IMR-90 (cell line): ENCODE measurements at regions not wholly inside any gene's neighbourhood (a gene's known extent, or its start where the extent isn't known, plus 50 kb on each side); places are given as distances from the start of the nearest gene placed in this dataset.

ENCODE experiments used
- ATAC-seq: fragments of 200-7000 bp; cut with Tn5 transposase; 2 replicates; pipeline ENCODE4 v1.9.1; 2020; ENCODE audit warnings: low read depth, mild to moderate bottlenecking, moderate library complexity
- BruUV-seq: library from RNA; stranded (reverse); fragments of 400-500 nt; replicated peaks from 2 replicates; lab custom pipeline; 2021; lab: Mats Ljungman, UMichigan
- CTCF ChIA-PET: fragments of 300-600 bp; formaldehyde crosslinking; extraction: SDS; loops from one replicate; lab custom pipeline; 2021; ENCODE audit warnings: antibody characterized with exemption; lab: Yijun Ruan, JAX
- POLR2A ChIA-PET: fragments of 300-600 bp; sonication (Branson Sonifier 250); formaldehyde crosslinking; loops from one replicate; lab custom pipeline; 2022; ENCODE audit warnings: antibody characterized with exemption; ENCODE audit not compliant: unreplicated experiment; lab: Charles Lee
- DNase-seq: peaks from one replicate; pipeline ENCODE4 v3.0.0; 2013
- H2AFZ ChIP-seq: replicated peaks from 2 replicates; pipeline ENCODE3; 2013; ENCODE audit warnings: low read length, mild to moderate bottlenecking; ENCODE audit not compliant: poor library complexity
- H2AK5ac ChIP-seq: 2 replicates; pipeline ENCODE4 v1.6.1; 2013; ENCODE audit warnings: low read depth, low read length, inconsistent platforms
- H2AK9ac ChIP-seq: replicated peaks from 2 replicates; pipeline ENCODE3; 2013; ENCODE audit warnings: mild to moderate bottlenecking, low read depth, low read length, moderate library complexity; ENCODE audit not compliant: poor library complexity
- H2BK120ac ChIP-seq: 2 replicates; pipeline ENCODE4 v1.6.1; 2013; ENCODE audit warnings: low read depth, low read length, inconsistent platforms
- H2BK15ac ChIP-seq: 3 replicates; pipeline ENCODE4 v1.6.1; 2013; ENCODE audit warnings: low read depth, low read length, inconsistent platforms
- H2BK20ac ChIP-seq: 2 replicates; pipeline ENCODE4 v1.6.1; 2013; ENCODE audit warnings: low read depth, mild to moderate bottlenecking, inconsistent platforms, low read length, moderate library complexity
- H2BK5ac ChIP-seq: 2 replicates; pipeline ENCODE4 v1.6.1; 2013; ENCODE audit warnings: mild to moderate bottlenecking, low read depth, low read length, inconsistent platforms; ENCODE audit not compliant: poor library complexity, severe bottlenecking
- H3K14ac ChIP-seq: replicated peaks from 2 replicates; pipeline ENCODE4 v1.6.1; 2013; ENCODE audit warnings: low read depth, low read length, inconsistent platforms
- H3K18ac ChIP-seq: 2 replicates; pipeline ENCODE4 v1.6.1; 2013; ENCODE audit warnings: low read depth, low read length, control low read depth
- H3K23ac ChIP-seq: 2 replicates; pipeline ENCODE4 v1.6.1; 2013; ENCODE audit warnings: low read depth, low read length, inconsistent platforms
- H3K27ac ChIP-seq: 2 replicates; pipeline ENCODE4 v1.5.1; 2013; ENCODE audit warnings: mild to moderate bottlenecking, control low read depth, low read length; ENCODE audit not compliant: insufficient read depth
- H3K27me3 ChIP-seq: 2 replicates; pipeline ENCODE4 v1.6.1; 2013; ENCODE audit warnings: low read length; ENCODE audit not compliant: control insufficient read depth, insufficient read depth
- H3K36me3 ChIP-seq: 2 replicates; pipeline ENCODE4 v1.6.1; 2013; ENCODE audit warnings: low read length, mixed read lengths; ENCODE audit not compliant: control insufficient read depth, insufficient read depth
- H3K4ac ChIP-seq: 2 replicates; pipeline ENCODE4 v1.6.1; 2013; ENCODE audit warnings: low read depth, low read length, inconsistent platforms
- H3K4me1 ChIP-seq: 2 replicates; pipeline ENCODE4 v1.6.1; 2013; ENCODE audit warnings: low read length, mixed read lengths; ENCODE audit not compliant: control insufficient read depth, insufficient read depth
- H3K4me2 ChIP-seq: 2 replicates; pipeline ENCODE4 v1.6.1; 2013; ENCODE audit warnings: low read depth, mild to moderate bottlenecking, control low read depth, low read length, moderate library complexity
- H3K4me3 ChIP-seq: 2 replicates; pipeline ENCODE4 v1.5.1; 2013; ENCODE audit warnings: low read depth, mild to moderate bottlenecking, control low read depth, low read length, moderate library complexity; ENCODE audit not compliant: insufficient read depth
- H3K56ac ChIP-seq: 2 replicates; pipeline ENCODE4 v1.6.1; 2013; ENCODE audit warnings: low read length, inconsistent platforms; ENCODE audit not compliant: insufficient read depth; ENCODE audit errors: extremely low read depth
- H3K79me1 ChIP-seq, 2 experiments: 2 replicates each; pipeline ENCODE4 v1.6.1; 2013; ENCODE audit warnings: low read length in 2 of 2, inconsistent platforms in 1 of 2, low read depth in 1 of 2
- H3K9ac ChIP-seq: 2 replicates; pipeline ENCODE4 v1.6.1; 2013; ENCODE audit warnings: low read depth, low read length, control low read depth
- H3K9me1 ChIP-seq: 2 replicates; pipeline ENCODE4 v1.6.1; 2013; ENCODE audit warnings: low read length, inconsistent platforms; ENCODE audit not compliant: insufficient read depth
- H3K9me3 ChIP-seq: 2 replicates; pipeline ENCODE4 v1.6.1; 2013; ENCODE audit warnings: low read length; ENCODE audit not compliant: control insufficient read depth, insufficient read depth
- H4K20me1 ChIP-seq: 2 replicates; pipeline ENCODE4 v1.6.1; 2013; ENCODE audit warnings: low read length, inconsistent platforms; ENCODE audit not compliant: insufficient read depth
- H4K5ac ChIP-seq: 2 replicates; pipeline ENCODE4 v1.6.1; 2013; ENCODE audit warnings: mild to moderate bottlenecking, low read depth, low read length, control low read depth
- H4K8ac ChIP-seq, 2 experiments: 2 replicates each; pipeline ENCODE4 v1.6.1; 2013; ENCODE audit warnings: low read depth in 2 of 2, low read length in 2 of 2, control low read depth in 1 of 2, inconsistent platforms in 1 of 2
- H4K91ac ChIP-seq: 2 replicates; pipeline ENCODE4 v1.6.1; 2013; ENCODE audit warnings: low read depth, low read length, inconsistent platforms; ENCODE audit not compliant: insufficient read depth
- BHLHE40 ChIP-seq: fragments of 150-350 bp; IDR thresholded peaks from 2 replicates; pipeline ENCODE4 v1.6.1; 2016; ENCODE audit warnings: mild to moderate bottlenecking, low read depth, low read length
- CEBPB ChIP-seq: IDR thresholded peaks from 2 replicates; pipeline ENCODE4 v1.6.1; 2012; ENCODE audit warnings: low read depth, low read length, improper control_type of control experiment
- CHD1 ChIP-seq: IDR thresholded peaks from 2 replicates; pipeline ENCODE4 v1.6.1; 2012; ENCODE audit warnings: low read depth, low read length, improper control_type of control experiment
- ELK1 ChIP-seq: fragments of 150-350 bp; IDR thresholded peaks from 2 replicates; pipeline ENCODE4 v1.6.1; 2016; ENCODE audit warnings: low read depth, mild to moderate bottlenecking, low read length, moderate library complexity, borderline replicate concordance
- FOS ChIP-seq: fragments of 150-350 bp; IDR thresholded peaks from 2 replicates; pipeline ENCODE4 v1.6.1; 2016; ENCODE audit warnings: low read depth, low read length
- MAFK ChIP-seq: IDR thresholded peaks from 2 replicates; pipeline ENCODE4 v1.6.1; 2012; ENCODE audit warnings: low read depth, low read length, improper control_type of control experiment
- MAZ ChIP-seq: IDR thresholded peaks from 2 replicates; pipeline ENCODE4 v1.6.1; 2012; ENCODE audit warnings: low read depth, mild to moderate bottlenecking, low read length, improper control_type of control experiment, moderate library complexity, borderline replicate concordance
- MXI1 ChIP-seq: IDR thresholded peaks from 2 replicates; pipeline ENCODE4 v1.6.1; 2012; ENCODE audit warnings: low read depth, mild to moderate bottlenecking, low read length, moderate library complexity, borderline replicate concordance
- NFE2L2 ChIP-seq: fragments of 150-350 bp; IDR thresholded peaks from 2 replicates; pipeline ENCODE4 v1.6.1; 2016; ENCODE audit warnings: low read depth, mild to moderate bottlenecking, low read length
- POLR2A ChIP-seq: IDR thresholded peaks from 2 replicates; pipeline ENCODE4 v1.6.1; 2012; ENCODE audit warnings: mild to moderate bottlenecking, low read depth, low read length
- RAD21 ChIP-seq: IDR thresholded peaks from 2 replicates; pipeline ENCODE4 v1.6.1; 2012; ENCODE audit warnings: low read length, improper control_type of control experiment
- RCOR1 ChIP-seq: IDR thresholded peaks from 2 replicates; pipeline ENCODE4 v1.6.1; 2012; ENCODE audit warnings: mild to moderate bottlenecking, low read length, improper control_type of control experiment; ENCODE audit not compliant: insufficient replicate concordance
- RFX5 ChIP-seq: IDR thresholded peaks from 2 replicates; pipeline ENCODE4 v1.8.0; 2012; ENCODE audit warnings: low read depth, mild to moderate bottlenecking, low read length, moderate library complexity
- SMC3 ChIP-seq: fragments of 150-350 bp; IDR thresholded peaks from 2 replicates; pipeline ENCODE4 v1.6.1; 2016; ENCODE audit warnings: low read depth, mild to moderate bottlenecking, antibody characterized with exemption, low read length, moderate library complexity
- USF2 ChIP-seq: fragments of 150-350 bp; IDR thresholded peaks from 2 replicates; pipeline ENCODE4 v1.6.1; 2017; ENCODE audit warnings: mild to moderate bottlenecking, antibody characterized with exemption, low read length, low read depth
- WGBS, 2 experiments: methylation state at CpG; one replicate each; pipeline versions ENCODE4 v1.1.5 to v1.1.7; 2013; ENCODE audit warnings: missing lambda C conversion rate in 2 of 2; ENCODE audit not compliant: insufficient read length in 1 of 2; ENCODE audit errors: extremely low coverage in 2 of 2; 5-methylcytosine and 5-hydroxymethylcytosine counted together
- dilution Hi-C: fragments of 300-500 bp; cut with HindIII; formaldehyde crosslinking; loops from one replicate; pipeline ENCODE4 v1.14.3; 2018; ENCODE audit warnings: low sequenced_read_pairs; ENCODE audit not compliant: unreplicated experiment
- in situ Hi-C: fragments of 300-500 bp; cut with MboI; formaldehyde crosslinking; loops from 3 replicates; pipeline ENCODE4 v1.14.3; 2019; ENCODE audit warnings: low sequenced_read_pairs, inconsistent platforms, mixed read lengths
- intact Hi-C: fragments of 100-400 bp; cut with micrococcal nuclease; formaldehyde crosslinking; loops from 2 replicates; pipeline ENCODE4 v1.10.0; 2022
- TF ChIP-seq, protein P1 (sequence below): conservative IDR thresholded peaks from 2 replicates; pipeline ENCODE4 v1.5.1; 2012; ENCODE audit warnings: mild to moderate bottlenecking, low read depth, low read length, improper control_type of control experiment

GRCh38 chr10:131464789-131465188 lies 153.3 kb upstream of the TCERG1L start:
- Histone ChIP-seq H4K20me1 (no peaks in the 10 kb centered on the region), H3K4me1 (no peaks in the 10 kb centered on the region), H2AK9ac (no peak overlapping the region), H3K36me3 (no peaks in the 10 kb centered on the region), H3K79me1 (no peaks in the 10 kb centered on the region), H3K27me3 (no peaks in the 10 kb centered on the region), H3K9me1 (no peaks in the 10 kb centered on the region), H2BK15ac (no peak overlapping the region), H3K56ac (no peak overlapping the region), H3K4me3 (no peak overlapping the region), H3K27ac (no peak overlapping the region), H4K5ac (no peak overlapping the region), H2AFZ (no peak overlapping the region), H3K9me3 (peaks cover 25% of the 10 kb centered on the region), H2BK5ac (no peak overlapping the region), H2BK120ac (no peak overlapping the region), H4K8ac (no peak overlapping the region), H3K4ac (no peak overlapping the region), H3K18ac (no peak overlapping the region), H2AK5ac (no peak overlapping the region), H3K9ac (no peak overlapping the region), H3K4me2 (no peak overlapping the region), H4K91ac (no peak overlapping the region), H3K14ac (no peak overlapping the region), H2BK20ac (no peak overlapping the region), H3K23ac (no peak overlapping the region)
- POLR2A ChIA-PET, result no interaction called here
- TF ChIP-seq MAZ, result no peak
- no peak for TF ChIP-seq FOS
- TF ChIP-seq, protein P1, sequence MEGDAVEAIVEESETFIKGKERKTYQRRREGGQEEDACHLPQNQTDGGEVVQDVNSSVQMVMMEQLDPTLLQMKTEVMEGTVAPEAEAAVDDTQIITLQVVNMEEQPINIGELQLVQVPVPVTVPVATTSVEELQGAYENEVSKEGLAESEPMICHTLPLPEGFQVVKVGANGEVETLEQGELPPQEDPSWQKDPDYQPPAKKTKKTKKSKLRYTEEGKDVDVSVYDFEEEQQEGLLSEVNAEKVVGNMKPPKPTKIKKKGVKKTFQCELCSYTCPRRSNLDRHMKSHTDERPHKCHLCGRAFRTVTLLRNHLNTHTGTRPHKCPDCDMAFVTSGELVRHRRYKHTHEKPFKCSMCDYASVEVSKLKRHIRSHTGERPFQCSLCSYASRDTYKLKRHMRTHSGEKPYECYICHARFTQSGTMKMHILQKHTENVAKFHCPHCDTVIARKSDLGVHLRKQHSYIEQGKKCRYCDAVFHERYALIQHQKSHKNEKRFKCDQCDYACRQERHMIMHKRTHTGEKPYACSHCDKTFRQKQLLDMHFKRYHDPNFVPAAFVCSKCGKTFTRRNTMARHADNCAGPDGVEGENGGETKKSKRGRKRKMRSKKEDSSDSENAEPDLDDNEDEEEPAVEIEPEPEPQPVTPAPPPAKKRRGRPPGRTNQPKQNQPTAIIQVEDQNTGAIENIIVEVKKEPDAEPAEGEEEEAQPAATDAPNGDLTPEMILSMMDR, result no peak
- TF ChIP-seq NFE2L2, result no peak
- no peak for TF ChIP-seq USF2
- no peak for TF ChIP-seq CHD1
- no peak for TF ChIP-seq SMC3
- TF ChIP-seq RFX5, result no peak
- no peak for TF ChIP-seq MAFK
- no peak for TF ChIP-seq BHLHE40
- no peak for TF ChIP-seq CEBPB
- no peak for TF ChIP-seq POLR2A
- no peak for TF ChIP-seq RCOR1
- no peak for TF ChIP-seq RAD21
- no peak for TF ChIP-seq ELK1
- no peak for TF ChIP-seq MXI1
- BruUV-seq, result no TSS peak
- dilution Hi-C loops (no loop called here), intact Hi-C loops (no loop called here), in situ Hi-C loops (no loop called here)
- no CpG with 5 or more reads among the region's 5 CpGs for WGBS, 2 experiments
- DNase-seq (no peak), ATAC-seq (no peak)
- CTCF ChIA-PET, result no interaction called here
